ENCODE measurements at regions not wholly inside any gene's neighbourhood (a gene's known extent, or its start where the extent isn't known, plus 50 kb on each side); places are given as distances from the start of the nearest gene placed in this dataset.

DNA sequence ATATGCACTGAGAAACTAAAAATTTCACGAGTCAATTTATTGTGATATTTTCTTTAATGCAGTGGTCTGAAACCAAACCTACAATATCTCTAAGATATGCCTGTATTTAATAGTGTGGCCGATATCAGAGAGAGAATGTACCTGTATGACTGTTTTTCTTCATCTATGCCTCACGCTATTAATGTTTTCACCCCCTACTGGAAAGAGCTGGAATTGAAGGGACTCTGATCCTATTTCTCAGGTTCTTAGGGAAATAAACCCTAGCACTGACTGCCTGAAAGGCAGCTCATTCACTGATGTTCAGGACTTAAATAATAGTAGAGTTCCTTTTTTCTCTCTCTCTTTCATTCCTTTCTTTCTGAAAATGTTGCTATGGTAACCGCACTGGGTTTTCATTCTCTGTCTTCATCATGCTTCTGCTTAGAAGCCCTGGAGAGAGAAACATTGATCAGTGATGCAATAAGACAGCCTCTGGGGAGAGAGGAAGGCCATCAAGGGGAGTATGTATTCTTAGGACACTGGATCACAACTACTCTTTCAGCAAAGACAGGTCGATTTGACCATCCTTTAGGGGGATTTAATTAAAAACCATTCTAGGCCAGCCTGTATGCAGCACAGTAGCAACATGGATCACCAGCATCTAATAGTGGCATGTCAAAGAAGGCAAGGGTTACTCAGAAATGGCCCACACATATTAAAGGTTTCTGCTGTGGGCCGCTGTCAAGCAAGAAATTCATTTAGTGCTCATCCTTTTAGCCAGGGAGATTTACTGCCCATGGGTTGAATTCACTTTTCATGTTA, 1135.7 kb downstream of the IGSF11 start:
- CTCF ChIA-PET (ENCODE audit: low intra/inter-chr PET ratio) = no interaction called here
- TF ChIP-seq, protein P1, sequence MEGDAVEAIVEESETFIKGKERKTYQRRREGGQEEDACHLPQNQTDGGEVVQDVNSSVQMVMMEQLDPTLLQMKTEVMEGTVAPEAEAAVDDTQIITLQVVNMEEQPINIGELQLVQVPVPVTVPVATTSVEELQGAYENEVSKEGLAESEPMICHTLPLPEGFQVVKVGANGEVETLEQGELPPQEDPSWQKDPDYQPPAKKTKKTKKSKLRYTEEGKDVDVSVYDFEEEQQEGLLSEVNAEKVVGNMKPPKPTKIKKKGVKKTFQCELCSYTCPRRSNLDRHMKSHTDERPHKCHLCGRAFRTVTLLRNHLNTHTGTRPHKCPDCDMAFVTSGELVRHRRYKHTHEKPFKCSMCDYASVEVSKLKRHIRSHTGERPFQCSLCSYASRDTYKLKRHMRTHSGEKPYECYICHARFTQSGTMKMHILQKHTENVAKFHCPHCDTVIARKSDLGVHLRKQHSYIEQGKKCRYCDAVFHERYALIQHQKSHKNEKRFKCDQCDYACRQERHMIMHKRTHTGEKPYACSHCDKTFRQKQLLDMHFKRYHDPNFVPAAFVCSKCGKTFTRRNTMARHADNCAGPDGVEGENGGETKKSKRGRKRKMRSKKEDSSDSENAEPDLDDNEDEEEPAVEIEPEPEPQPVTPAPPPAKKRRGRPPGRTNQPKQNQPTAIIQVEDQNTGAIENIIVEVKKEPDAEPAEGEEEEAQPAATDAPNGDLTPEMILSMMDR (IDR thresholded peaks at IDR 0.05 in 2 of 3, conservative IDR thresholded peaks at IDR 0.05 in 1 of 3; ENCODE audit: insufficient read depth in 2 of 3, low read depth in 1 of 3, low read length in 3 of 3) = peak in 1 of 3 experiments; percentile 3; a peak in 1 of 6 replicates
- TF ChIP-seq RFX1 (IDR thresholded peaks at IDR 0.05) (peak; percentile 22; the same call in 1 of the 2 replicates), NONO (IDR thresholded peaks at IDR 0.05; ENCODE audit: low read depth in 2 of 2, low read length in 1 of 2) (no peak)
- no peaks in the 10 kb centered on the region for H3K27me3 ChIP-seq (ENCODE audit: control insufficient read depth in 2 of 2, insufficient read depth in 2 of 2, low read length in 2 of 2)
- 0% methylated on average over 5 of the region's 6 CpGs for WGBS (ENCODE audit: insufficient coverage, low coverage, missing lambda C conversion rate)
- BruUV-seq (replicated peaks) = no TSS peak
- H3K9me1 ChIP-seq (ENCODE audit: control insufficient read depth, insufficient read depth, low read length) = no peaks in the 10 kb centered on the region
- H2AFZ ChIP-seq (ENCODE audit: low read depth, low read length) = no peak overlapping the region
- H3K4me1 ChIP-seq (replicated peaks in 1 of 2; ENCODE audit: control insufficient read depth in 2 of 2, insufficient read depth in 2 of 2, low read length in 2 of 2) = no peaks in the 10 kb centered on the region
- no peak overlapping the region for H3K4me3 ChIP-seq
- H3K9ac ChIP-seq (ENCODE audit: insufficient read depth in 1 of 2, low read depth in 2 of 2, low read length in 2 of 2) = no peak overlapping the region
- FAIRE-seq (no peak), ATAC-seq (no peak), DNase-seq (ENCODE audit: extremely low read depth in 1 of 4, low spot score in 3 of 4) (peak; percentile 1 to 4 (median 2))
- H4K20me1 ChIP-seq (replicated peaks; ENCODE audit: control insufficient read depth, insufficient read depth, low read length) = no peaks in the 10 kb centered on the region
- H3K79me2 ChIP-seq (ENCODE audit: control insufficient read depth, insufficient read depth, low read length) = no peaks in the 10 kb centered on the region
- no peak overlapping the region for H3K4me2 ChIP-seq (ENCODE audit: insufficient read depth, low read length)
- no peaks in the 10 kb centered on the region for H3K36me3 ChIP-seq (ENCODE audit: control insufficient read depth, insufficient read depth, low read length)
- no peak overlapping the region for H3K27ac ChIP-seq (ENCODE audit: extremely low read depth, low read depth, low read length)
- no peaks in the 10 kb centered on the region for H3K9me3 ChIP-seq (replicated peaks; ENCODE audit: control insufficient read depth, insufficient read depth, low read depth, low read length)
- in situ Hi-C loops (cut with MboI) (no loop called here), intact Hi-C loops (cut with micrococcal nuclease) (no loop called here)
- POLR2A ChIA-PET = no interaction called here

All from K562 (cell line).